Peyer's patch (tissue), 4 donors: ENCODE measurements at regions not wholly inside any gene's neighbourhood (a gene's known extent, or its start where the extent isn't known, plus 50 kb on each side); places are given as distances from the start of the nearest gene placed in this dataset.

Source experiments
- CTCF ChIP-seq, 6 experiments: fragments of 450-650 bp in 4 of 6; fragments of 200-600 bp in 2 of 6; sonication (generic) in 1 of 6; IDR thresholded peaks; one replicate each; pipeline ENCODE4 v1.5.1; 2017 to 2019; ENCODE audit warnings: antibody characterized with exemption in 6 of 6, mild to moderate bottlenecking in 3 of 6, moderate library complexity in 1 of 6
- POLR2A ChIP-seq, 2 donors: fragments of 450-650 bp; IDR thresholded peaks; one replicate each; pipeline ENCODE4 v1.5.1; 2017; ENCODE audit warnings: antibody characterized with exemption in 2 of 2, mild to moderate bottlenecking in 2 of 2, moderate library complexity in 2 of 2

- no peak for TF ChIP-seq CTCF (IDR thresholded peaks at IDR 0.05)
- TF ChIP-seq POLR2A (IDR thresholded peaks at IDR 0.05): no peak
Observed at GRCh38 chr4:97279391-97279790, 863.9 kb downstream of the STPG2 start.
